ENCODE measurements at regions not wholly inside any gene's neighbourhood (a gene's known extent, or its start where the extent isn't known, plus 50 kb on each side); places are given as distances from the start of the nearest gene placed in this dataset.

- TF ChIP-seq EZH2 (IDR thresholded peaks at IDR 0.05), result no peak
- no peak for TF ChIP-seq CTCF (IDR thresholded peaks at IDR 0.05 in 2 of 3, conservative IDR thresholded peaks at IDR 0.05 in 1 of 3; ENCODE audit: borderline replicate concordance in 1 of 3, insufficient read depth in 1 of 3, low read depth in 2 of 3, low read length in 2 of 3)
- TF ChIP-seq ZBTB33 (IDR thresholded peaks at IDR 0.05; ENCODE audit: extremely low read depth, insufficient replicate concordance, low read length), result no peak
- TF ChIP-seq ZNF274 (IDR thresholded peaks at IDR 0.05; ENCODE audit: low read depth, low read length), result no peak
- no peak for TF ChIP-seq SP1 (IDR thresholded peaks at IDR 0.05; ENCODE audit: low read depth)
- no peak for TF ChIP-seq RAD21 (IDR thresholded peaks at IDR 0.05; ENCODE audit: low read depth)
- TF ChIP-seq POLR2A (IDR thresholded peaks at IDR 0.05; ENCODE audit: borderline replicate concordance, extremely low read depth, insufficient read depth, insufficient read length), result no peak
- TF ChIP-seq YY1 (IDR thresholded peaks at IDR 0.05; ENCODE audit: extremely low read depth, insufficient replicate concordance, low read depth, low read length), result no peak
- TF ChIP-seq JUND (IDR thresholded peaks at IDR 0.05), result no peak
- TF ChIP-seq EZH2phosphoT487 (IDR thresholded peaks at IDR 0.05; ENCODE audit: borderline replicate concordance), result no peak
- no peak for TF ChIP-seq POLR2AphosphoS5 (IDR thresholded peaks at IDR 0.05; ENCODE audit: low read depth, low read length)
- TF ChIP-seq SIN3A (IDR thresholded peaks at IDR 0.05; ENCODE audit: low read depth), result no peak
Observed at GRCh38 chr10:108169846-108170245, 1005.3 kb upstream of the SORCS1 start.

Data from HCT116 (cell line).